ENCODE measurements at regions not wholly inside any gene's neighbourhood (a gene's known extent, or its start where the extent isn't known, plus 50 kb on each side); places are given as distances from the start of the nearest gene placed in this dataset.

DNA sequence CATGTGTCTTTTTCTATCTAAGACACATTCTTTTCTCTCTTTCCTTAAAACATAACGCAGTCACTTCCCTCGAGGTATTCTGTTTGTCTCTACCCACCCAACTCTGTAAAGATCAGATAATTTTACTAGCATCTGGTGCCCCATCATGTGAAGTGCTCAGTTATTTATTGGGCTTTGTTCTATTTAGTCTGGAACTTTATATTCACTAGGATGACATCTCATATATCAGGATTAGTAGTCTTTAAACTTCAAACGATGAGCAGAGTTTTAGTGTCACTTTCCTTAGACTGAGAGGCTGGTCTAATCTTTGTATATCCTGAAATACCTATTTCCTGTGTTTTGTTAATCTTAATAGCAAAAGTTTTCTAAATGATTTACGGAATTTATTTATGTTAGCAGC is 445.5 kb upstream of the NDST3 start:
- TF ChIP-seq, protein P1, sequence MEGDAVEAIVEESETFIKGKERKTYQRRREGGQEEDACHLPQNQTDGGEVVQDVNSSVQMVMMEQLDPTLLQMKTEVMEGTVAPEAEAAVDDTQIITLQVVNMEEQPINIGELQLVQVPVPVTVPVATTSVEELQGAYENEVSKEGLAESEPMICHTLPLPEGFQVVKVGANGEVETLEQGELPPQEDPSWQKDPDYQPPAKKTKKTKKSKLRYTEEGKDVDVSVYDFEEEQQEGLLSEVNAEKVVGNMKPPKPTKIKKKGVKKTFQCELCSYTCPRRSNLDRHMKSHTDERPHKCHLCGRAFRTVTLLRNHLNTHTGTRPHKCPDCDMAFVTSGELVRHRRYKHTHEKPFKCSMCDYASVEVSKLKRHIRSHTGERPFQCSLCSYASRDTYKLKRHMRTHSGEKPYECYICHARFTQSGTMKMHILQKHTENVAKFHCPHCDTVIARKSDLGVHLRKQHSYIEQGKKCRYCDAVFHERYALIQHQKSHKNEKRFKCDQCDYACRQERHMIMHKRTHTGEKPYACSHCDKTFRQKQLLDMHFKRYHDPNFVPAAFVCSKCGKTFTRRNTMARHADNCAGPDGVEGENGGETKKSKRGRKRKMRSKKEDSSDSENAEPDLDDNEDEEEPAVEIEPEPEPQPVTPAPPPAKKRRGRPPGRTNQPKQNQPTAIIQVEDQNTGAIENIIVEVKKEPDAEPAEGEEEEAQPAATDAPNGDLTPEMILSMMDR (IDR thresholded peaks at IDR 0.05; ENCODE audit: low read depth, low read length, poor library complexity, severe bottlenecking), result no peak
- TF ChIP-seq EZH2phosphoT487 (IDR thresholded peaks at IDR 0.05; ENCODE audit: borderline replicate concordance, low read length), result no peak
